PC-3 (cell line): ENCODE measurements at regions not wholly inside any gene's neighbourhood (a gene's known extent, or its start where the extent isn't known, plus 50 kb on each side); places are given as distances from the start of the nearest gene placed in this dataset.
A peak's percentile ranks its signal among the peaks of the same experiment; 100 is the strongest.

Experiments
- EZH2phosphoT487 ChIP-seq: fragments of 300-600 bp; sonication (generic); IDR thresholded peaks from 2 replicates; pipeline ENCODE4 v1.6.1; 2018; ENCODE audit warnings: mild to moderate bottlenecking, antibody characterized with exemption, low read length, borderline replicate concordance
- TF ChIP-seq, protein P1 (sequence below): fragments of 300-600 bp; sonication (generic); conservative IDR thresholded peaks from 2 replicates; pipeline ENCODE4 v1.5.1; 2017; ENCODE audit warnings: antibody characterized with exemption, low read depth, mild to moderate bottlenecking, low read length

DNA sequence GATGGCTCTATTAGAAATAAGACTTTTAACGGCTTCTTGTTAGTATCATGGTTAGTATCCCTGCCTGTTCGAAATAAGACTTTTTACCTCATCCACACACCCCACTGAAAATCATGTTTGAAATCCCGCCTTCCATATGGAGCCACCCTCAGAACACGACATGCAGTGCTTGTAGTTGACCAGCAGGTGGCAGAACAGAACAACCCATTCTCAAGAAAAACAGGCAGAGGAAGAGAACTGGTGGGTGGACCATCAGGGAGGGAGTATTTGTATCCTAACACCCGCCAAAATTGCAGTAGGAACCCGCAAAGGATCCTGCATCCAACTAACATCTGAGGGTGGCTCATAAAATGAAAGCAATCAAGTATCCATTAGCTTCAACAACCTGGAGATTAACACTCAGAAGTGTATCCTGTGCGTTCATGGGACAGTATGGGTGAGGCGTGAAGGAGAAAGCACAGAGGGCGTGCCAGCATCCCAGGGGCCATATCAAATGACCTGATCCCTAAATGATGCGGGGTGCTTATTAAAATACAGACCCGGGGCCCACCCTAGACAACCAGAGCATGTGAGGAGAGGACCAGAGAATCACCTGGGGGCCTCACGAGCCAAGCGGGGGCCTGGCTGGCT is 89.6 kb upstream of the NHSL1 start:
- TF ChIP-seq, protein P1, sequence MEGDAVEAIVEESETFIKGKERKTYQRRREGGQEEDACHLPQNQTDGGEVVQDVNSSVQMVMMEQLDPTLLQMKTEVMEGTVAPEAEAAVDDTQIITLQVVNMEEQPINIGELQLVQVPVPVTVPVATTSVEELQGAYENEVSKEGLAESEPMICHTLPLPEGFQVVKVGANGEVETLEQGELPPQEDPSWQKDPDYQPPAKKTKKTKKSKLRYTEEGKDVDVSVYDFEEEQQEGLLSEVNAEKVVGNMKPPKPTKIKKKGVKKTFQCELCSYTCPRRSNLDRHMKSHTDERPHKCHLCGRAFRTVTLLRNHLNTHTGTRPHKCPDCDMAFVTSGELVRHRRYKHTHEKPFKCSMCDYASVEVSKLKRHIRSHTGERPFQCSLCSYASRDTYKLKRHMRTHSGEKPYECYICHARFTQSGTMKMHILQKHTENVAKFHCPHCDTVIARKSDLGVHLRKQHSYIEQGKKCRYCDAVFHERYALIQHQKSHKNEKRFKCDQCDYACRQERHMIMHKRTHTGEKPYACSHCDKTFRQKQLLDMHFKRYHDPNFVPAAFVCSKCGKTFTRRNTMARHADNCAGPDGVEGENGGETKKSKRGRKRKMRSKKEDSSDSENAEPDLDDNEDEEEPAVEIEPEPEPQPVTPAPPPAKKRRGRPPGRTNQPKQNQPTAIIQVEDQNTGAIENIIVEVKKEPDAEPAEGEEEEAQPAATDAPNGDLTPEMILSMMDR = peak; percentile 87
- TF ChIP-seq EZH2phosphoT487 = no peak
